PC-3 (cell line): ENCODE measurements at regions not wholly inside any gene's neighbourhood (a gene's known extent, or its start where the extent isn't known, plus 50 kb on each side); places are given as distances from the start of the nearest gene placed in this dataset.

Source experiments
- ATAC-seq: fragments of 200-7000 bp; cut with Tn5 transposase; 2 replicates; pipeline ENCODE4 v1.9.1; 2020; ENCODE audit warnings: mild to moderate bottlenecking, moderate library complexity
- BruUV-seq: library from RNA; stranded (reverse); fragments of 400-500 nt; replicated peaks from 2 replicates; lab custom pipeline; 2021; lab: Mats Ljungman, UMichigan
- CTCF ChIA-PET: fragments of 300-600 bp; sonication (Branson Sonifier 250); formaldehyde crosslinking; loops from one replicate; lab custom pipeline; 2022; ENCODE audit warnings: antibody characterized with exemption; lab: Charles Lee
- POLR2A ChIA-PET: fragments of 300-600 bp; sonication (Branson Sonifier 250); formaldehyde crosslinking; loops from one replicate; lab custom pipeline; 2022; ENCODE audit warnings: antibody characterized with exemption; ENCODE audit not compliant: unreplicated experiment; lab: Charles Lee
- DNase-seq: peaks from one replicate; pipeline ENCODE4 v3.0.0-alpha.2; 2015
- H2AFZ ChIP-seq: fragments of 300-600 bp; sonication (generic); 2 replicates; pipeline ENCODE4 v1.6.0; 2016; ENCODE audit warnings: antibody characterized with exemption, low read length
- H3F3A ChIP-seq: fragments of 300-600 bp; sonication (generic); one replicate; pipeline ENCODE4 v1.6.0; 2017; ENCODE audit warnings: antibody characterized with exemption, low read length, control low read depth, mild to moderate bottlenecking; ENCODE audit not compliant: unreplicated experiment
- H3K27ac ChIP-seq: fragments of 300-600 bp; sonication (generic); 2 replicates; pipeline ENCODE4 v1.5.1; 2016; ENCODE audit warnings: mild to moderate bottlenecking, low read length
- H3K27me3 ChIP-seq: fragments of 300-600 bp; sonication (generic); 2 replicates; pipeline ENCODE4 v1.6.1; 2016; ENCODE audit warnings: low read length, mixed read lengths
- H3K36me3 ChIP-seq: fragments of 300-600 bp; sonication (generic); 2 replicates; pipeline ENCODE4 v1.6.1; 2016; ENCODE audit warnings: low read depth, mixed run types, low read length, mixed read lengths
- H3K4me1 ChIP-seq: fragments of 300-600 bp; sonication (generic); 2 replicates; pipeline ENCODE4 v1.5.1; 2016; ENCODE audit warnings: low read length; ENCODE audit not compliant: insufficient read depth
- H3K4me2 ChIP-seq: fragments of 300-600 bp; sonication (generic); 2 replicates; pipeline ENCODE4 v1.6.0; 2016; ENCODE audit warnings: low read length
- H3K4me3 ChIP-seq: fragments of 300-600 bp; sonication (generic); 2 replicates; pipeline ENCODE4 v1.5.1; 2016; ENCODE audit warnings: mild to moderate bottlenecking, low read length, mixed read lengths
- H3K79me2 ChIP-seq: fragments of 300-600 bp; sonication (generic); 2 replicates; pipeline ENCODE4 v1.6.1; 2017; ENCODE audit warnings: low read length, mixed read lengths
- H3K9ac ChIP-seq: fragments of 300-600 bp; sonication (generic); 2 replicates; pipeline ENCODE4 v1.6.0; 2016; ENCODE audit warnings: mild to moderate bottlenecking, low read length
- H3K9me2 ChIP-seq: fragments of 300-600 bp; sonication (generic); replicated peaks from 2 replicates; pipeline ENCODE4 v1.6.1; 2016; ENCODE audit warnings: mixed run types, low read length, mixed read lengths
- H3K9me3 ChIP-seq: fragments of 300-600 bp; sonication (generic); 2 replicates; pipeline ENCODE4 v1.6.1; 2016; ENCODE audit warnings: low read length, mixed read lengths
- H4K20me1 ChIP-seq: fragments of 300-600 bp; sonication (generic); 2 replicates; pipeline ENCODE4 v1.6.1; 2016; ENCODE audit warnings: low read length, mixed read lengths
- EZH2 ChIP-seq: fragments of 300-600 bp; sonication (generic); IDR thresholded peaks from one replicate; pipeline ENCODE4 v1.6.1; 2017; ENCODE audit warnings: antibody characterized with exemption, mild to moderate bottlenecking, low read length; ENCODE audit not compliant: unreplicated experiment
- EZH2phosphoT487 ChIP-seq: fragments of 300-600 bp; sonication (generic); IDR thresholded peaks from 2 replicates; pipeline ENCODE4 v1.6.1; 2018; ENCODE audit warnings: mild to moderate bottlenecking, antibody characterized with exemption, low read length, borderline replicate concordance
- intact Hi-C: fragments of 100-400 bp; cut with micrococcal nuclease; formaldehyde crosslinking; loops from 2 replicates; pipeline ENCODE4 v1.9.0; 2023
- TF ChIP-seq, protein P1 (sequence below): fragments of 300-600 bp; sonication (generic); conservative IDR thresholded peaks from 2 replicates; pipeline ENCODE4 v1.5.1; 2017; ENCODE audit warnings: antibody characterized with exemption, low read depth, mild to moderate bottlenecking, low read length

DNA sequence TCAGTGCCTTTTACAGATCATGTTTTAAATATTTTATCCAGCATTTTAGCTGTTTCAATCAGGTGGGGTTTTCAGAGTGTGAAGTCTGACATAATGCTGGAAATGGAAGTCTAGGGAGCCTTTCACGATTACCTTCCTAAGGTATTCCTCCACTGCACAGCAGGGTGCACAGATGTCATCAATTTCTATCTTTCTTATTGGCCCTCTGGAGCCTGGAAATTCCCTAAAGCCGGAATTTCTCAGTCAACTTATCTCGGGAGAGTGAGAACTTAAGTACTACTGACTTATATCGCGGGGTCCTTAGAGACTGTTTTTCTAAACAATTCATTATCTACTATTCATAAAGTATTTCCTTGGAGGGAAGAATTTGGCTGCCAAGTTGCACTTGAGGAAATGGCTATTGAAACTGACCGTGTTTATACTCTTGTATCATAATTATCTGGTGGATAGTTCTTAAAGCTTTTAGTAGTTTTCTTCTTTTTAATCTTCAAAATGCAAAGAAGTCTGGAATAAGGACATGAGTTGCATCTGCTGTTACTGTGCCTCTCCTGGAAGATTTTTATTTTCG, 311.8 kb upstream of the B3GALT2 start:
- Histone ChIP-seq H2AFZ (no peak overlapping the region), H3K9me3 (no peaks in the 10 kb centered on the region), H3K4me3 (no peak overlapping the region), H3K9ac (no peak overlapping the region), H3K27me3 (no peaks in the 10 kb centered on the region), H3K27ac (no peak overlapping the region), H3K79me2 (no peaks in the 10 kb centered on the region), H3K36me3 (no peaks in the 10 kb centered on the region), H3K4me2 (no peak overlapping the region), H3K4me1 (no peaks in the 10 kb centered on the region), H3F3A (no peaks in the 10 kb centered on the region), H3K9me2 (no peaks in the 10 kb centered on the region), H4K20me1 (no peaks in the 10 kb centered on the region)
- CTCF ChIA-PET: no interaction called here
- ATAC-seq: no peak
- POLR2A ChIA-PET: no interaction called here
- no peak for TF ChIP-seq EZH2phosphoT487
- TF ChIP-seq, protein P1, sequence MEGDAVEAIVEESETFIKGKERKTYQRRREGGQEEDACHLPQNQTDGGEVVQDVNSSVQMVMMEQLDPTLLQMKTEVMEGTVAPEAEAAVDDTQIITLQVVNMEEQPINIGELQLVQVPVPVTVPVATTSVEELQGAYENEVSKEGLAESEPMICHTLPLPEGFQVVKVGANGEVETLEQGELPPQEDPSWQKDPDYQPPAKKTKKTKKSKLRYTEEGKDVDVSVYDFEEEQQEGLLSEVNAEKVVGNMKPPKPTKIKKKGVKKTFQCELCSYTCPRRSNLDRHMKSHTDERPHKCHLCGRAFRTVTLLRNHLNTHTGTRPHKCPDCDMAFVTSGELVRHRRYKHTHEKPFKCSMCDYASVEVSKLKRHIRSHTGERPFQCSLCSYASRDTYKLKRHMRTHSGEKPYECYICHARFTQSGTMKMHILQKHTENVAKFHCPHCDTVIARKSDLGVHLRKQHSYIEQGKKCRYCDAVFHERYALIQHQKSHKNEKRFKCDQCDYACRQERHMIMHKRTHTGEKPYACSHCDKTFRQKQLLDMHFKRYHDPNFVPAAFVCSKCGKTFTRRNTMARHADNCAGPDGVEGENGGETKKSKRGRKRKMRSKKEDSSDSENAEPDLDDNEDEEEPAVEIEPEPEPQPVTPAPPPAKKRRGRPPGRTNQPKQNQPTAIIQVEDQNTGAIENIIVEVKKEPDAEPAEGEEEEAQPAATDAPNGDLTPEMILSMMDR: no peak
- no peak for TF ChIP-seq EZH2
- DNase-seq: no peak
- intact Hi-C loops: no loop called here
- BruUV-seq: no TSS peak

DNA sequence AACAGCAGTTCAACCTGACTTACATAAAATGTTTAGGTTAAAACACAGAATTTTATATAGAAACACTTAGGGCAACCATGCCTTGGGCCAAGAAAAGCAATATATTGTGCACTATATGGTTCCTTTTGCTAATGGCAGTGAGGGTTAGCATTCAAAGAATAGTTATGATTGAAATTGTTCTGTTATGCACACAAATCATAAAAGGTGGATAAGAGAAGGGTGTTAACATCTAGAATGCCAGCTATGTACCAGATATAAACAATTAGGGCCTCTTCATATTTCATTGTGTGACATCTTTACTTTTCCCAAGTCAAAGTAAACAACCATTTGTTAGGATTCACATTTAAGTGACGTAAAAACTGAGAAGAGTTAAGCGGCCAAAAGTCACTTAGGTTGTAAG, 308.0 kb upstream of the B3GALT2 start:
- Histone ChIP-seq H3K27ac (no peak overlapping the region), H2AFZ (no peak overlapping the region), H4K20me1 (no peaks in the 10 kb centered on the region), H3K9me2 (no peaks in the 10 kb centered on the region), H3K9me3 (no peaks in the 10 kb centered on the region), H3K79me2 (no peaks in the 10 kb centered on the region), H3K4me3 (no peak overlapping the region), H3K4me2 (no peak overlapping the region), H3K4me1 (no peaks in the 10 kb centered on the region), H3K9ac (no peak overlapping the region), H3F3A (no peaks in the 10 kb centered on the region), H3K36me3 (no peaks in the 10 kb centered on the region), H3K27me3 (no peaks in the 10 kb centered on the region)
- TF ChIP-seq EZH2: no peak
- TF ChIP-seq, protein P1: no peak
- no peak for TF ChIP-seq EZH2phosphoT487
- ChIA-PET POLR2A (no interaction called here), CTCF (no interaction called here)
- ATAC-seq: no peak
- no TSS peak for BruUV-seq
- no peak for DNase-seq
- intact Hi-C loops: no loop called here

DNA sequence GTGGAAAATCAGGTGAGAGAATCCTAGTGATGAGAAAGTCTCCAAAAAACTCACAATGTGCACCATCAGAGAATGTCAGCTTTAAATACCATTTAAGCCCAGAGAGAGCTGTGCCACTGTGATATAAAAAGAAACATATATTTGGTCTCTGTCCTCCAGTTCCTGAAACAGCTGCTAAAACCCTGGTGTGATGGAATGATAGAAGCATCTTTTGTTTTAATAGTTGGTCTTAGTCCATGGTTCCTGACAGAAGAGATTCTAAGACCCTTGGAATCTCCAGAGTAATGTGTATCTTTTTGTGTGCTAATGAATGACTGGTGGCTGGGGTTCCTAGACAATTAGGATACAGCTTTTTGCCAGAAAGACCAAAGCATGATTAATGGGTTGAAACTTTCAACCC, 302.8 kb upstream of the B3GALT2 start:
- CTCF ChIA-PET: no interaction called here

More for the DNA sequence above, 302.8 kb upstream of the B3GALT2 start:
- POLR2A ChIA-PET: no interaction called here
- no TSS peak for BruUV-seq
- H3F3A ChIP-seq: no peaks in the 10 kb centered on the region
- intact Hi-C loops: no loop called here
- no peaks in the 10 kb centered on the region for H3K36me3 ChIP-seq
- no peak overlapping the region for H3K27ac ChIP-seq
- H2AFZ ChIP-seq: no peak overlapping the region
- ATAC-seq (no peak), DNase-seq (no peak)
- no peaks in the 10 kb centered on the region for H3K9me3 ChIP-seq
- H3K4me3 ChIP-seq: no peak overlapping the region
- no peaks in the 10 kb centered on the region for H3K4me1 ChIP-seq
- TF ChIP-seq, protein P1: no peak
- TF ChIP-seq EZH2 (no peak), EZH2phosphoT487 (no peak)
- H4K20me1 ChIP-seq: no peaks in the 10 kb centered on the region
- no peak overlapping the region for H3K9ac ChIP-seq
- H3K79me2 ChIP-seq: no peaks in the 10 kb centered on the region
- H3K27me3 ChIP-seq: no peaks in the 10 kb centered on the region
- H3K9me2 ChIP-seq: no peaks in the 10 kb centered on the region
- no peak overlapping the region for H3K4me2 ChIP-seq
